A673 (cell line): ENCODE measurements at regions not wholly inside any gene's neighbourhood (a gene's known extent, or its start where the extent isn't known, plus 50 kb on each side); places are given as distances from the start of the nearest gene placed in this dataset.

Experiments
- BruUV-seq: library from RNA; stranded (reverse); fragments of 400-500 nt; replicated peaks from 2 replicates; lab custom pipeline; 2021; lab: Mats Ljungman, UMichigan
- CTCF ChIA-PET: fragments of 300-600 bp; sonication (Branson Sonifier 250); formaldehyde crosslinking; loops from one replicate; lab custom pipeline; 2022; ENCODE audit warnings: antibody characterized with exemption; lab: Charles Lee
- POLR2A ChIA-PET: fragments of 300-600 bp; sonication (Branson Sonifier 250); formaldehyde crosslinking; loops from one replicate; lab custom pipeline; 2022; ENCODE audit warnings: antibody characterized with exemption; ENCODE audit not compliant: low non-redundant PET; lab: Charles Lee
- DNase-seq: peaks from one replicate; pipeline ENCODE4 v3.0.0-alpha.2; 2015; ENCODE audit warnings: low spot score
- H3K27ac ChIP-seq: fragments of 200-600 bp; sonication (generic); 2 replicates; pipeline ENCODE4 v1.5.1; 2016; ENCODE audit warnings: mixed run types, low read depth, mild to moderate bottlenecking, mixed read lengths, antibody characterized with exemption, low read length; ENCODE audit not compliant: poor library complexity, severe bottlenecking
- H3K27me3 ChIP-seq: fragments of 200-600 bp; sonication (generic); replicated peaks from 2 replicates; pipeline ENCODE4 v1.6.1; 2017; ENCODE audit warnings: mixed run types, low read depth, mild to moderate bottlenecking, mixed read lengths, antibody characterized with exemption, low read length; ENCODE audit not compliant: insufficient read depth, poor library complexity
- H3K36me3 ChIP-seq: fragments of 200-600 bp; sonication (generic); 2 replicates; pipeline ENCODE4 v1.6.1; 2016; ENCODE audit warnings: mixed run types, mild to moderate bottlenecking, mixed read lengths, antibody characterized with exemption, low read length; ENCODE audit not compliant: insufficient read depth, poor library complexity, severe bottlenecking
- H3K4me1 ChIP-seq: fragments of 200-600 bp; sonication (generic); 2 replicates; pipeline ENCODE4 v1.6.1; 2017; ENCODE audit warnings: mixed run types, mild to moderate bottlenecking, mixed read lengths, antibody characterized with exemption, low read length; ENCODE audit not compliant: insufficient read depth, poor library complexity, severe bottlenecking
- H3K4me3 ChIP-seq: fragments of 200-600 bp; sonication (generic); 2 replicates; pipeline ENCODE4 v1.5.1; 2016; ENCODE audit warnings: low read depth, mixed run types, mild to moderate bottlenecking, mixed read lengths, low read length; ENCODE audit not compliant: poor library complexity, severe bottlenecking
- H3K9me3 ChIP-seq: fragments of 200-600 bp; sonication (generic); 2 replicates; pipeline ENCODE4 v1.6.1; 2016; ENCODE audit warnings: mixed run types, low read depth, mild to moderate bottlenecking, mixed read lengths, antibody characterized with exemption, low read length; ENCODE audit not compliant: poor library complexity, severe bottlenecking
- EZH2 ChIP-seq: fragments of 200-600 bp; sonication (generic); IDR thresholded peaks from 2 replicates; pipeline ENCODE4 v1.6.1; 2017; ENCODE audit warnings: borderline replicate concordance, low read depth, mild to moderate bottlenecking, mixed read lengths, antibody characterized with exemption, low read length; ENCODE audit not compliant: poor library complexity, severe bottlenecking
- intact Hi-C: fragments of 100-400 bp; cut with micrococcal nuclease; formaldehyde crosslinking; loops from one replicate; pipeline ENCODE4 v1.10.0; 2022; ENCODE audit not compliant: unreplicated experiment
- TF ChIP-seq, protein P1 (sequence below): fragments of 300-800, 200-600 bp; sonication (generic); conservative IDR thresholded peaks from 2 replicates; pipeline ENCODE4 v1.5.1; 2017; ENCODE audit warnings: low read depth, mild to moderate bottlenecking, antibody characterized with exemption, low read length, moderate library complexity, mixed read lengths

DNA sequence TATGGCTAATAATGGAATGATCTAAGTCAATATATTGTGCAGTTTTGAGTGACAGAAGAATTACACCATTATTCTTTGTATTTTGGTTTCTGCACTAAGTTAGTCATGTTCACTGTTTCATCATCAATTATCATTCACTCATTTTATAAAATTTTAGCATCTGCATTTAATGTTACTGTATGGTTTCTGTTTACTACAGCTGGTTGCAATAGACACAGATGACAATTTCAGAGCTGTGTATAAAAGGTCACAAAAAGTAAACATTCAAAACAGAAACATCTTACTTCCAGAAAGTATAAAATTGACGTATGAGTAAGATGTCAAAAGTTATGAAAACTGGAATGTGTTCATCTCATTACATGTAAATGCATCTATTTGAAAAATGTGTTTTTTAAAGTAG is 111.1 kb upstream of the GBE1 start:
- BruUV-seq, result no TSS peak
- no peak overlapping the region for H3K27ac ChIP-seq
- DNase-seq, result no peak
- H3K27me3 ChIP-seq, result no peaks in the 10 kb centered on the region
- no peak for TF ChIP-seq EZH2
- TF ChIP-seq, protein P1, sequence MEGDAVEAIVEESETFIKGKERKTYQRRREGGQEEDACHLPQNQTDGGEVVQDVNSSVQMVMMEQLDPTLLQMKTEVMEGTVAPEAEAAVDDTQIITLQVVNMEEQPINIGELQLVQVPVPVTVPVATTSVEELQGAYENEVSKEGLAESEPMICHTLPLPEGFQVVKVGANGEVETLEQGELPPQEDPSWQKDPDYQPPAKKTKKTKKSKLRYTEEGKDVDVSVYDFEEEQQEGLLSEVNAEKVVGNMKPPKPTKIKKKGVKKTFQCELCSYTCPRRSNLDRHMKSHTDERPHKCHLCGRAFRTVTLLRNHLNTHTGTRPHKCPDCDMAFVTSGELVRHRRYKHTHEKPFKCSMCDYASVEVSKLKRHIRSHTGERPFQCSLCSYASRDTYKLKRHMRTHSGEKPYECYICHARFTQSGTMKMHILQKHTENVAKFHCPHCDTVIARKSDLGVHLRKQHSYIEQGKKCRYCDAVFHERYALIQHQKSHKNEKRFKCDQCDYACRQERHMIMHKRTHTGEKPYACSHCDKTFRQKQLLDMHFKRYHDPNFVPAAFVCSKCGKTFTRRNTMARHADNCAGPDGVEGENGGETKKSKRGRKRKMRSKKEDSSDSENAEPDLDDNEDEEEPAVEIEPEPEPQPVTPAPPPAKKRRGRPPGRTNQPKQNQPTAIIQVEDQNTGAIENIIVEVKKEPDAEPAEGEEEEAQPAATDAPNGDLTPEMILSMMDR, result no peak
- ChIA-PET CTCF (no interaction called here), POLR2A (interaction anchor here (0.5 kb wide), 1 partner anchor 192 kb away, joined by 3 read pairs; no protein-coding TSS in a partner anchor)
- H3K4me1 ChIP-seq, result no peaks in the 10 kb centered on the region
- no peaks in the 10 kb centered on the region for H3K36me3 ChIP-seq
- no peak overlapping the region for H3K4me3 ChIP-seq
- H3K9me3 ChIP-seq, result no peaks in the 10 kb centered on the region
- intact Hi-C loops, result loop anchor here (10.0 kb wide), 1 partner anchor 1652 kb away; no protein-coding TSS in a partner anchor

DNA sequence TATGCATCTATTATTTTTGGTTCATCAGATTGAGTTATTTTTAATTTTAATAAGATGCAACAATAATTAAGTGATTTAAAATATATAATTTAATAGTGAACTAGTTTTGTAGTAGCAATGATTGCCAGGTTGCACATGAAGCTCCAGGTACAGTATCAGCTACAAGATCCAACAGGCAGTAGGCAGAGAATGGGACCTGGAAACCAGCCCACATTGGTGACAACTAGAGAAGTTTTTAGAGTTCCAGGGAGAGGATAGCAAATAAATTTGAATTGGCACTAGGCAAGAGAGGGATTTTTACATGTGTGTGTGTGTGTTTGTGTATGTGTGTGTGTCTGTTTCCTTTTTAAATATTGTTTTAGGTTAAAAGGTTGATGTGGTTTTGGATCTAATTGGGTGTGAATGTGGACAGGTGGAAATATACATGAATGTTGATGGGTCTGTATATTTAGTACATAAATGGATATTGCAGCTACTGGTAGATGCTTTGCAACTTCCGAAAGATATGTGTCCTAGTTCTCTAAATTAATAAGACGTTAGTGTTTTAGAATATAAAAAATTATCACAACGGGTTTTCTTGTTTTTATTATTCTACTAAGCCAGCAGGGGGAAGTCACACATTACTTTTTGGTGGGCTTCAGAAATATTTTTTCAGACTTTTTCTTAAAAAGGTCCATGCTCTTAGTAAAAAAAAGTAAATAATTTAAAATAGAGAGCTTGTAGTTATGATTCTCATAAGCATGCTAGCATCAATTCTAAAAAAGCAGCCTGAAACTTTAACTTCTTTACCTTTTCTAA is 110.1 kb upstream of the GBE1 start:
- no peaks in the 10 kb centered on the region for H3K4me1 ChIP-seq
- intact Hi-C loops, result loop anchor here (1.0 to 10.0 kb wide), 2 partner anchors 262 to 1653 kb away; no protein-coding TSS in a partner anchor
- POLR2A ChIA-PET, result no interaction called here
- H3K9me3 ChIP-seq, result no peaks in the 10 kb centered on the region
- H3K27me3 ChIP-seq, result no peaks in the 10 kb centered on the region
- no peak for TF ChIP-seq EZH2
- TF ChIP-seq, protein P1, result peak; percentile 30; the same call in 1 of the 2 replicates
- DNase-seq, result peak; percentile 5
- no TSS peak for BruUV-seq
- no peaks in the 10 kb centered on the region for H3K36me3 ChIP-seq
- H3K27ac ChIP-seq, result no peak overlapping the region
- CTCF ChIA-PET, result no interaction called here
- no peak overlapping the region for H3K4me3 ChIP-seq

DNA sequence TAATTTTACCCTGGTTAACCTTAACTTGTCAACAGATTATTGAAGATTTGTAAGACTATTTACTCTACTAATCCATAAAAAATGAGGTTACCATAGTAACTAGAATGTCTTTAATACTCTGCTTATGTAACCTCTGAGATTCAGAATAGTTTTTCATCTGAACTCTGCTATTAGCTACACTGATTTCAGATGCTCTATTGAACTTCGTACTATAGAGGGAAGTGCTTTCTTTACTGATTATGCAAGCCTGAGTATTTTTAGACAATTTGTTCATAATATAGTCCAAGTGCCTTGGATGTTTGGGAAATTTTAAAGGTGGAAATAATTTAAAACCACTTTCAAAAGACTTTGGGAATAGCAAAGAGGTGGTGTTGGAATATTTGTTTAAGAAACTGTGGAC is 107.9 kb upstream of the GBE1 start:
- CTCF ChIA-PET, result interaction anchor here (0.6 kb wide), 1 partner anchor 516 kb away, joined by 5 read pairs; no protein-coding TSS in a partner anchor
- intact Hi-C loops, result no loop called here
- BruUV-seq, result no TSS peak

More for the DNA sequence above, 107.9 kb upstream of the GBE1 start:
- Histone ChIP-seq H3K4me1 (no peaks in the 10 kb centered on the region), H3K4me3 (no peak overlapping the region), H3K36me3 (no peaks in the 10 kb centered on the region), H3K27me3 (no peaks in the 10 kb centered on the region), H3K9me3 (no peaks in the 10 kb centered on the region), H3K27ac (no peak overlapping the region)
- POLR2A ChIA-PET, result no interaction called here
- TF ChIP-seq, protein P1, result no peak
- no peak for TF ChIP-seq EZH2
- DNase-seq, result no peak
